A549 (cell line): ENCODE measurements at regions not wholly inside any gene's neighbourhood (a gene's known extent, or its start where the extent isn't known, plus 50 kb on each side); places are given as distances from the start of the nearest gene placed in this dataset.

Source experiments
- CEBPB ChIP-seq, 2 experiments: fragments of >200 bp in 1 of 2; sonication (Bioruptor Twin) in 1 of 2; formaldehyde crosslinking in 1 of 2; IDR thresholded peaks; 2 replicates each; pipeline ENCODE4 v1.6.1; 2012 to 2016
- CHD2 ChIP-seq: fragments of 150-350 bp; IDR thresholded peaks from 2 replicates; pipeline ENCODE4 v1.6.1; 2014; ENCODE audit warnings: low read length; ENCODE audit not compliant: partially characterized antibody
- CHD4 ChIP-seq: fragments of 200-600 bp; sonication (generic); IDR thresholded peaks from 2 replicates; pipeline ENCODE4 v1.6.1; 2016; ENCODE audit warnings: antibody characterized with exemption, mild to moderate bottlenecking, borderline replicate concordance
- CTCF ChIP-seq: fragments of >200 bp; sonication (Bioruptor Twin); formaldehyde crosslinking; IDR thresholded peaks from 3 replicates; pipeline ENCODE4 v1.5.1; 2016
- FOSL2 ChIP-seq, 2 experiments: fragments of 450-650 bp in 1 of 2; fragments of >200 bp in 1 of 2; sonication (Bioruptor Twin) in 1 of 2; formaldehyde crosslinking; IDR thresholded peaks; 2 replicates each; pipeline versions ENCODE4 v1.5.0 to v1.6.1; 2016 to 2020; ENCODE audit warnings: mild to moderate bottlenecking in 1 of 2, moderate library complexity in 1 of 2
- HDAC2 ChIP-seq: fragments of 200-600 bp; sonication (generic); IDR thresholded peaks from 2 replicates; pipeline ENCODE4 v1.6.1; 2016
- HEYL ChIP-seq: fragments of 250-450 bp; sonication (Bioruptor Pico); IDR thresholded peaks from 2 replicates; pipeline ENCODE4 v1.8.0; 2021; ENCODE audit warnings: mild to moderate bottlenecking, moderate library complexity
- NR3C1 ChIP-seq: fragments of >200 bp; sonication (Bioruptor Twin); formaldehyde crosslinking; IDR thresholded peaks from 3 replicates; pipeline ENCODE4 v1.6.1; 2017
- POLR2A ChIP-seq: IDR thresholded peaks from 2 replicates; pipeline ENCODE4 v1.6.1; 2012; ENCODE audit warnings: mild to moderate bottlenecking, low read length
- POLR2AphosphoS2 ChIP-seq: conservative IDR thresholded peaks from 2 replicates; pipeline ENCODE4 v1.6.1; 2012; ENCODE audit warnings: low read length, improper control_type of control experiment, inconsistent platforms
- RAD21 ChIP-seq, 2 experiments: fragments of >200 bp in 1 of 2; sonication (Bioruptor Twin) in 1 of 2; formaldehyde crosslinking in 1 of 2; IDR thresholded peaks in 1 of 2; conservative IDR thresholded peaks in 1 of 2; 2 replicates in 1 of 2; 3 replicates in 1 of 2; pipeline ENCODE4 v1.6.1; 2012 to 2018; ENCODE audit warnings: inconsistent platforms in 1 of 2
- REST ChIP-seq: fragments of 200-600 bp; sonication (generic); IDR thresholded peaks from 2 replicates; pipeline ENCODE4 v1.6.1; 2016; ENCODE audit warnings: antibody characterized with exemption, mild to moderate bottlenecking, moderate library complexity
- SMC3 ChIP-seq: fragments of >200 bp; sonication (Bioruptor Twin); formaldehyde crosslinking; IDR thresholded peaks from 3 replicates; pipeline ENCODE4 v1.6.1; 2018; ENCODE audit warnings: inconsistent platforms
- ZNF302 ChIP-seq: fragments of 250-450 bp; sonication (Bioruptor Pico); IDR thresholded peaks from 2 replicates; pipeline ENCODE4 v1.9.0; 2021; ENCODE audit warnings: inconsistent platforms, mild to moderate bottlenecking, moderate library complexity

- TF ChIP-seq POLR2A (no peak), HEYL (CRISPR knock-in tag) (no peak), FOSL2 (IDR thresholded peaks at IDR 0.05) (no peak), FOSL2 (CRISPR knock-in tag; IDR thresholded peaks at IDR 0.05) (no peak), SMC3 (no peak), HDAC2 (no peak), CTCF (no peak), ZNF302 (no peak), CHD2 (no peak), RAD21 (conservative IDR thresholded peaks at IDR 0.05 in 1 of 2, IDR thresholded peaks at IDR 0.05 in 1 of 2) (no peak), CEBPB (IDR thresholded peaks at IDR 0.05) (no peak), REST (no peak), CHD4 (no peak), POLR2AphosphoS2 (no peak), NR3C1 (no peak)
These were observed 121.5 kb upstream of the ZNF438 start for GRCh38 chr10:31153161-31153560.
